ENCODE measurements at regions not wholly inside any gene's neighbourhood (a gene's known extent, or its start where the extent isn't known, plus 50 kb on each side); places are given as distances from the start of the nearest gene placed in this dataset.

DNA sequence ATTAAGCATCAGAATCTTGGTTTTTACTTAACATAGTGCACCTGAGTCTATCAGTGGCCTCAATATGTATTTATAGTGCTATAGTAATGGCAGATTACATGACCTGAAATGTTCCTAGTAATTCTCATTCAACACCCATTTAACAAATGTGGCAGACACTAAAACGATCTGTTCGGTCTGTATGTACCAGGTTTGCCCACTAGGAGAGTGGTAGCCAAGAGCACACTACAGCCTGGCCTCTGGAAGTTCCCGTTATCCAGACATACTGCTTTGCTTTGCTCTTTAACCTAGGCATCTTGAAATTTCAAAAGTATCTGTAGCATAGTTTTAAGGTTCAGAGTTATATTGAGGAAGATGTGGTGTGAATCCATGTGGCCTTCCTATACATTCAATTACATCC lies 395.7 kb upstream of the NRG3 start:
- in situ Hi-C loops (cut with HindIII; ENCODE audit: extremely low pct_ligation_motif_present, low pct_unique_long_range_greater_than_20kb) (no loop called here), intact Hi-C loops (cut with micrococcal nuclease; ENCODE audit: unreplicated experiment) (no loop called here)
- ChIA-PET POLR2A (no interaction called here), CTCF (ENCODE audit: low intra/inter-chr PET ratio, low total read pairs) (no interaction called here)
- H3K4me1 ChIP-seq (ENCODE audit: insufficient read depth, low read length), result no peaks in the 10 kb centered on the region
- peaks cover 76% of the 10 kb centered on the region for H3K9me3 ChIP-seq (ENCODE audit: low read length)
- no peaks in the 10 kb centered on the region for H4K20me1 ChIP-seq (ENCODE audit: insufficient read depth, low read length)
- no peaks in the 10 kb centered on the region for H3K36me3 ChIP-seq (replicated peaks in 1 of 2; ENCODE audit: control insufficient read depth in 1 of 2, insufficient read depth in 2 of 2, low read length in 2 of 2)
- no peaks in the 10 kb centered on the region for H3K79me2 ChIP-seq (ENCODE audit: insufficient read depth, low read length)
- H3K9ac ChIP-seq (ENCODE audit: insufficient read depth, low read depth, low read length), result no peak overlapping the region
- WGBS (ENCODE audit: low lambda C conversion rate), result 13% methylated on average over 3 of the region's 3 CpGs
- no peak overlapping the region for H3K4me2 ChIP-seq (ENCODE audit: low read depth, low read length)
- DNase-seq (ENCODE audit: low spot score) (no peak), ATAC-seq (no peak), FAIRE-seq (no peak)
- H2AFZ ChIP-seq (ENCODE audit: low read length), result no peak overlapping the region
- no peaks in the 10 kb centered on the region for H3K27me3 ChIP-seq (ENCODE audit: control insufficient read depth in 1 of 2, insufficient read depth in 2 of 2, low read length in 2 of 2)
- no peak overlapping the region for H3K27ac ChIP-seq (ENCODE audit: extremely low read length, insufficient read depth, low read length)
- H3K4me3 ChIP-seq (replicated peaks in 1 of 3; ENCODE audit: insufficient read depth in 1 of 3, low read depth in 2 of 3, low read length in 3 of 3), result no peak overlapping the region
- no peak for TF ChIP-seq XBP1 (CRISPR knock-in tag; IDR thresholded peaks at IDR 0.05)
- no peak for TF ChIP-seq ZNF138 (CRISPR knock-in tag; IDR thresholded peaks at IDR 0.05; ENCODE audit: low read depth)
- TF ChIP-seq, protein P1, sequence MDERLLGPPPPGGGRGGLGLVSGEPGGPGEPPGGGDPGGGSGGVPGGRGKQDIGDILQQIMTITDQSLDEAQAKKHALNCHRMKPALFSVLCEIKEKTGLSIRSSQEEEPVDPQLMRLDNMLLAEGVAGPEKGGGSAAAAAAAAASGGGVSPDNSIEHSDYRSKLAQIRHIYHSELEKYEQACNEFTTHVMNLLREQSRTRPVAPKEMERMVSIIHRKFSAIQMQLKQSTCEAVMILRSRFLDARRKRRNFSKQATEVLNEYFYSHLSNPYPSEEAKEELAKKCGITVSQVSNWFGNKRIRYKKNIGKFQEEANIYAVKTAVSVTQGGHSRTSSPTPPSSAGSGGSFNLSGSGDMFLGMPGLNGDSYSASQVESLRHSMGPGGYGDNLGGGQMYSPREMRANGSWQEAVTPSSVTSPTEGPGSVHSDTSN (CRISPR knock-in tag; IDR thresholded peaks at IDR 0.05), result no peak
- no peak for TF ChIP-seq IRF1 (CRISPR knock-in tag; IDR thresholded peaks at IDR 0.05; ENCODE audit: low read depth)
- TF ChIP-seq THAP11 (CRISPR knock-in tag; IDR thresholded peaks at IDR 0.05), result no peak
- TF ChIP-seq MXI1 (IDR thresholded peaks at IDR 0.05; ENCODE audit: borderline replicate concordance, low read depth, low read length), result no peak
- no TSS peak for BruUV-seq (replicated peaks)

DNA sequence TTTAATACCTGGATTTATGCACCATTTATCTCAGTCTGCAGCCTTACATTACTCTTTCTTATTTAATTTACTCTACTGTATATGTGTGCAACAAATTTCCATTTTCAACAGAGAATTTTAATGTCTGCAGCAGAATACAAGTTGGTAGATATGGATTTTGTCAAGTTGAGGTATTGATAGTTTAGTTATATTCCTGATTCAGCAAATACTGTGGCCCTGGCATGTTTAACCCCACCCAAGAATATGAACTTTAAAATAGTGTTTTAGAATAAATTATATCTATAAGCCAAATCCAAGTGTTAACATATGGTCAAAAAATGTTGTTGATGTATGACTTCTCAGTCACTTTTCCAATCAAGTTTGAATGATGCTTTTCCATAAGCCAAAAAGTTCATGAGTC lies 378.4 kb upstream of the NRG3 start:
- Histone ChIP-seq H3K27ac (ENCODE audit: extremely low read length, insufficient read depth, low read length) (no peak overlapping the region), H3K9me3 (ENCODE audit: low read length) (peaks cover 96% of the 10 kb centered on the region), H3K27me3 (ENCODE audit: control insufficient read depth in 1 of 2, insufficient read depth in 2 of 2, low read length in 2 of 2) (no peaks in the 10 kb centered on the region; a peak in 1 of 5 replicates), H3K79me2 (ENCODE audit: insufficient read depth, low read length) (no peaks in the 10 kb centered on the region), H4K20me1 (ENCODE audit: insufficient read depth, low read length) (no peaks in the 10 kb centered on the region), H3K36me3 (replicated peaks in 1 of 2; ENCODE audit: control insufficient read depth in 1 of 2, insufficient read depth in 2 of 2, low read length in 2 of 2) (no peaks in the 10 kb centered on the region), H2AFZ (ENCODE audit: low read length) (no peak overlapping the region), H3K4me2 (ENCODE audit: low read depth, low read length) (no peak overlapping the region), H3K4me1 (ENCODE audit: insufficient read depth, low read length) (no peaks in the 10 kb centered on the region), H3K4me3 (replicated peaks in 1 of 3; ENCODE audit: insufficient read depth in 1 of 3, low read depth in 2 of 3, low read length in 3 of 3) (no peak overlapping the region), H3K9ac (ENCODE audit: insufficient read depth, low read depth, low read length) (no peak overlapping the region)
- ChIA-PET CTCF (ENCODE audit: low intra/inter-chr PET ratio, low total read pairs) (no interaction called here), POLR2A (no interaction called here)
- in situ Hi-C loops (cut with HindIII; ENCODE audit: extremely low pct_ligation_motif_present, low pct_unique_long_range_greater_than_20kb), result no loop called here
- DNase-seq (ENCODE audit: low spot score) (no peak), ATAC-seq (no peak), FAIRE-seq (no peak)
- no TSS peak for BruUV-seq (replicated peaks)
- intact Hi-C loops (cut with micrococcal nuclease; ENCODE audit: unreplicated experiment), result no loop called here
- TF ChIP-seq FOXM1 (CRISPR knock-in tag; IDR thresholded peaks at IDR 0.05), result no peak
- TF ChIP-seq RCOR2 (CRISPR knock-in tag; IDR thresholded peaks at IDR 0.05), result no peak
- TF ChIP-seq ZBTB40 (IDR thresholded peaks at IDR 0.05), result no peak
- TF ChIP-seq ZBTB40 (CRISPR knock-in tag; IDR thresholded peaks at IDR 0.05), result no peak

Measured in HepG2 (cell line).